ENCODE measurements at regions not wholly inside any gene's neighbourhood (a gene's known extent, or its start where the extent isn't known, plus 50 kb on each side); places are given as distances from the start of the nearest gene placed in this dataset.

DNA sequence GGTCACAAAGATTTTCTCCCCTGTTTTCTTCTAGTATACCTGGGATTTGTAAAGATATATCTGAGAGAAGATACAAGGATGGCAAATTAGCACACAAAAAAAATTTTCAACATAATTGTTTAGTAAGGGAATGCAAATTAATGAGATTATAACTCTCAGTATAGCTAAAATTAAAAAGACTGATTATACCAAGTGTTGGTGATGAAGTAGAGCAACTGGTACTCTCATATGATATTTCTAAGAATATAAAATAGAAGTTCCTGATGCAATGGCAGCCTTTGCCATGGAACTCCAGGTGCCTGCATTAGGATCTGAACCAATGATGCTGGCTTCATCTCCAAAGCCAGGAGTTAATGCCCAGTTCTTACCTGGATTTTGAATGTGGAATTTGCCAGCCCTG lies 51.4 kb upstream of the KIAA1217 start:
- TF ChIP-seq POLR2A (IDR thresholded peaks at IDR 0.05) (no peak), EP300 (IDR thresholded peaks at IDR 0.05) (no peak)

Measured in sigmoid colon (tissue), 4 donors.